ENCODE measurements at regions not wholly inside any gene's neighbourhood (a gene's known extent, or its start where the extent isn't known, plus 50 kb on each side); places are given as distances from the start of the nearest gene placed in this dataset.

DNA sequence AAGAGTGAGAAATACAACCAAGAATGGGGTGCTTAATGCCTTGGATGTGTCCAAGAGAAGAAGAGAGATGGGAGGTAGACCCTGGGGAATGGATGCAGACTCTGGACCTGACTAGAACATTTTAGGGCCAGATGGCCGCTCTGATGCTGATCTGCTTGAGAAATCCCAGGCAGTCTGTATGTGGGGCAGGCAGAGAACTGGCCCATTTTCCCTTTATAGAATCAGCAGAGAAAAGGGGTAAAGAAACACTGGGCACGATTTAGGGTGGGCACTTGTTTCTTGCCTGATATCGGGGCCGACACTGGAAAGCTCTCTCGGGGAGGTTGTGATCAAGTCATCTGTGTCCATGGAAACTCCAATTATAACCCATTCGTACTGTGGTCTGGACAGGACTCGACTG lies 118.5 kb upstream of the FSTL4 start:
- no peak overlapping the region for H2BK12ac ChIP-seq (ENCODE audit: low read length)
- no peak overlapping the region for H4K8ac ChIP-seq (ENCODE audit: low read depth, low read length)
- no peaks in the 10 kb centered on the region for H3K9me3 ChIP-seq (replicated peaks in 1 of 2; ENCODE audit: control insufficient read depth in 2 of 2, insufficient read depth in 1 of 2, low read depth in 1 of 2, low read length in 2 of 2)
- H2AFZ ChIP-seq (ENCODE audit: low read length) = no peak overlapping the region
- DNase-seq (ENCODE audit: low spot score) = no peak
- no peaks in the 10 kb centered on the region for H3K36me3 ChIP-seq (replicated peaks in 1 of 2; ENCODE audit: control insufficient read depth in 2 of 2, insufficient read depth in 2 of 2, low read length in 2 of 2)
- H2BK120ac ChIP-seq (ENCODE audit: low read depth, low read length) = no peak overlapping the region
- H3K4me1 ChIP-seq (ENCODE audit: control insufficient read depth in 2 of 2, insufficient read depth in 1 of 2, low read depth in 1 of 2, low read length in 2 of 2) = no peaks in the 10 kb centered on the region
- H3K23ac ChIP-seq (ENCODE audit: low read depth, low read length, poor library complexity) = no peak overlapping the region
- no peak overlapping the region for H3K14ac ChIP-seq (ENCODE audit: low read length)
- WGBS, 2 donors (ENCODE audit: extremely low coverage in 2 of 2, insufficient read length in 2 of 2, insufficient replicate concordance in 1 of 2) = no CpG with 5 or more reads among the region's 7 CpGs
- H3K4ac ChIP-seq (ENCODE audit: low read length) = no peak overlapping the region
- H2AK5ac ChIP-seq (ENCODE audit: low read depth, low read length) = no peak overlapping the region
- H3K27me3 ChIP-seq (ENCODE audit: control insufficient read depth in 3 of 3, insufficient read depth in 3 of 3, low read depth in 1 of 3, low read length in 3 of 3) = no peaks in the 10 kb centered on the region
- H3K27ac ChIP-seq (replicated peaks; ENCODE audit: low read length) = no peak overlapping the region
- H3K18ac ChIP-seq (ENCODE audit: low read length) = no peak overlapping the region
- no peak overlapping the region for H3K4me3 ChIP-seq (ENCODE audit: low read length in 2 of 2)
- H2BK5ac ChIP-seq (ENCODE audit: low read length) = no peak overlapping the region
- no peak overlapping the region for H3K9ac ChIP-seq (ENCODE audit: low read depth, low read length, poor library complexity)
- no peak overlapping the region for H2BK15ac ChIP-seq (ENCODE audit: low read length)
- H3K4me2 ChIP-seq (ENCODE audit: insufficient read depth, low read length, poor library complexity, severe bottlenecking) = no peak overlapping the region
- no peak overlapping the region for H4K91ac ChIP-seq (ENCODE audit: low read depth, low read length, poor library complexity)
- H3K79me1 ChIP-seq (ENCODE audit: low read depth, low read length) = no peaks in the 10 kb centered on the region

DNA sequence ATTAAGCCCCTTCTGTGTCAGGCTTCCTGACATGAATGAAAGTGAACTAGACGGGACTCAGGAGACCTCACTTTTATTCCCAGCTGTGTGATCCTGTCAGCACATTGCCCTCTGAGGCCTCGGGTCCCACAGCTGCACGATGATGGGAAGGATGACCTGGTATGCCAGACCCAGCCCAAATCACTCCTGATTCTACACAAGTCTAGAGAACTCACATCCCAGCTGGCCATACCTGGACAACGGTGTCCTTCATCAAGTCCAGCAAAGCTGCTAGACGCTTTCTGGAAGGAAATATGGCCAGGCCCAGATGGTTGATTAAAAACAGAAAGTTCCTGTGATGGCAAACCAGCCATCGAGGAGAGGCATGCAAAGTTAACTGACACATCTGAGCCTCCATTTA lies 118.0 kb upstream of the FSTL4 start:
- Histone ChIP-seq H3K4me1 (ENCODE audit: control insufficient read depth in 2 of 2, insufficient read depth in 1 of 2, low read depth in 1 of 2, low read length in 2 of 2) (no peaks in the 10 kb centered on the region), H3K4me3 (ENCODE audit: low read length in 2 of 2) (no peak overlapping the region), H3K4ac (ENCODE audit: low read length) (no peak overlapping the region), H3K27ac (replicated peaks; ENCODE audit: low read length) (no peak overlapping the region), H2BK15ac (ENCODE audit: low read length) (no peak overlapping the region), H3K18ac (ENCODE audit: low read length) (no peak overlapping the region), H3K14ac (ENCODE audit: low read length) (no peak overlapping the region), H3K79me1 (ENCODE audit: low read depth, low read length) (no peaks in the 10 kb centered on the region), H4K8ac (ENCODE audit: low read depth, low read length) (no peak overlapping the region), H2BK12ac (ENCODE audit: low read length) (no peak overlapping the region), H3K27me3 (ENCODE audit: control insufficient read depth in 3 of 3, insufficient read depth in 3 of 3, low read depth in 1 of 3, low read length in 3 of 3) (no peaks in the 10 kb centered on the region), H2BK120ac (ENCODE audit: low read depth, low read length) (no peak overlapping the region), H2AFZ (ENCODE audit: low read length) (no peak overlapping the region), H3K36me3 (replicated peaks in 1 of 2; ENCODE audit: control insufficient read depth in 2 of 2, insufficient read depth in 2 of 2, low read length in 2 of 2) (no peaks in the 10 kb centered on the region), H3K23ac (ENCODE audit: low read depth, low read length, poor library complexity) (no peak overlapping the region), H2BK5ac (ENCODE audit: low read length) (no peak overlapping the region), H3K4me2 (ENCODE audit: insufficient read depth, low read length, poor library complexity, severe bottlenecking) (no peak overlapping the region), H3K9ac (ENCODE audit: low read depth, low read length, poor library complexity) (no peak overlapping the region), H3K9me3 (replicated peaks in 1 of 2; ENCODE audit: control insufficient read depth in 2 of 2, insufficient read depth in 1 of 2, low read depth in 1 of 2, low read length in 2 of 2) (no peaks in the 10 kb centered on the region), H4K91ac (ENCODE audit: low read depth, low read length, poor library complexity) (no peak overlapping the region), H2AK5ac (ENCODE audit: low read depth, low read length) (no peak overlapping the region)
- DNase-seq (ENCODE audit: low spot score) = no peak
- WGBS, 2 donors (ENCODE audit: extremely low coverage in 2 of 2, insufficient read length in 2 of 2, insufficient replicate concordance in 1 of 2) = no CpG with 5 or more reads among the region's 6 CpGs

DNA sequence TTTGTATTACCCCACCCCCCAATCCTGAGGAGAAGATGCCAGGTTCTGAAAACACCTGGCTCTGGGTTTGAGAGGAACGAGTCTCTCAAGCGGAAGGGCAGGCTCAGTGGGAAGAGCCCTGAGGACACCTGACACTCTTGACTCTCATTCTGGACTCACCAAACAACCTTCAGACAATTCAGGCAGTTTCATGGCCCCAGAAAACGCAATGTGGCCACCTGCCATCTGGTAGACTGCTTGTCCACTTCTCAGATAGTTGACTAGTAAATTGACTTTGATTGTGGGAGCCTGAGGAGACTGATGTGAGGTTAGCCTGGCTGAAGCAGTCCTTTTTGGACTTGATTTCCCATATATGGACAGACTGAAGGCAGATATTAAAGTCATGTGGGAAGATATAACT lies 117.5 kb upstream of the FSTL4 start:
- Histone ChIP-seq H2BK12ac (ENCODE audit: low read length) (no peak overlapping the region), H4K91ac (ENCODE audit: low read depth, low read length, poor library complexity) (no peak overlapping the region), H2BK15ac (ENCODE audit: low read length) (no peak overlapping the region), H2BK5ac (ENCODE audit: low read length) (no peak overlapping the region), H4K8ac (ENCODE audit: low read depth, low read length) (no peak overlapping the region), H3K27ac (replicated peaks; ENCODE audit: low read length) (no peak overlapping the region), H2BK120ac (ENCODE audit: low read depth, low read length) (no peak overlapping the region), H3K27me3 (ENCODE audit: control insufficient read depth in 3 of 3, insufficient read depth in 3 of 3, low read depth in 1 of 3, low read length in 3 of 3) (no peaks in the 10 kb centered on the region), H3K4ac (ENCODE audit: low read length) (no peak overlapping the region), H3K14ac (ENCODE audit: low read length) (no peak overlapping the region), H3K4me1 (ENCODE audit: control insufficient read depth in 2 of 2, insufficient read depth in 1 of 2, low read depth in 1 of 2, low read length in 2 of 2) (no peaks in the 10 kb centered on the region), H3K4me2 (ENCODE audit: insufficient read depth, low read length, poor library complexity, severe bottlenecking) (no peak overlapping the region), H3K23ac (ENCODE audit: low read depth, low read length, poor library complexity) (no peak overlapping the region), H3K79me1 (ENCODE audit: low read depth, low read length) (no peaks in the 10 kb centered on the region), H3K9me3 (replicated peaks in 1 of 2; ENCODE audit: control insufficient read depth in 2 of 2, insufficient read depth in 1 of 2, low read depth in 1 of 2, low read length in 2 of 2) (no peaks in the 10 kb centered on the region), H2AK5ac (ENCODE audit: low read depth, low read length) (no peak overlapping the region), H3K9ac (ENCODE audit: low read depth, low read length, poor library complexity) (no peak overlapping the region), H2AFZ (ENCODE audit: low read length) (no peak overlapping the region), H3K4me3 (ENCODE audit: low read length in 2 of 2) (no peak overlapping the region), H3K36me3 (replicated peaks in 1 of 2; ENCODE audit: control insufficient read depth in 2 of 2, insufficient read depth in 2 of 2, low read length in 2 of 2) (no peaks in the 10 kb centered on the region), H3K18ac (ENCODE audit: low read length) (no peak overlapping the region)
- DNase-seq (ENCODE audit: low spot score) = no peak
- WGBS, 2 donors (ENCODE audit: extremely low coverage in 2 of 2, insufficient read length in 2 of 2, insufficient replicate concordance in 1 of 2) = no CpG with 5 or more reads among the region's 3 CpGs

DNA sequence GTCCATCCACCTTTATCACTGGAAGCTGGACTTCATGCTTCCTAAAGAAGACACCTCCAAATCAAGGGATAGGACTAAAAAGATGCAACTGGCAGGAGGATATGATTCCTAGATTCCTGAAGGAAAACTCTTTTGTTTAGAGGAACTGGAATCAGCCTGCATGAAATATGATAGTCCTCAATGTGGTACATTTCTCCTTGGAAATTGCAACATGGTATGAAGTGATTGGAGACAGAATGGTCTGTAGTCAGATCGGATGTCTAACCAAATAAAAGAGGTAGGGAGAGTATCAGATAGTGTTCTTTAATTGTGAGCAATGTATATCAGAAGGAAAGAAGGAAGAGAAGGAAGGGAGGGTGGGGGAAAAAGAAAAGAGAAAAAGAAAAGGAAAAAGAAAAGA lies 116.1 kb upstream of the FSTL4 start:
- Histone ChIP-seq H3K18ac (ENCODE audit: low read length) (no peak overlapping the region), H2BK5ac (ENCODE audit: low read length) (no peak overlapping the region), H3K4me3 (ENCODE audit: low read length in 2 of 2) (no peak overlapping the region), H4K91ac (ENCODE audit: low read depth, low read length, poor library complexity) (no peak overlapping the region), H3K4me1 (ENCODE audit: control insufficient read depth in 2 of 2, insufficient read depth in 1 of 2, low read depth in 1 of 2, low read length in 2 of 2) (no peaks in the 10 kb centered on the region), H3K9me3 (replicated peaks in 1 of 2; ENCODE audit: control insufficient read depth in 2 of 2, insufficient read depth in 1 of 2, low read depth in 1 of 2, low read length in 2 of 2) (no peaks in the 10 kb centered on the region), H3K14ac (ENCODE audit: low read length) (no peak overlapping the region), H2BK120ac (ENCODE audit: low read depth, low read length) (no peak overlapping the region), H2AK5ac (ENCODE audit: low read depth, low read length) (no peak overlapping the region), H3K9ac (ENCODE audit: low read depth, low read length, poor library complexity) (no peak overlapping the region), H3K36me3 (replicated peaks in 1 of 2; ENCODE audit: control insufficient read depth in 2 of 2, insufficient read depth in 2 of 2, low read length in 2 of 2) (no peaks in the 10 kb centered on the region), H4K8ac (ENCODE audit: low read depth, low read length) (no peak overlapping the region), H2BK15ac (ENCODE audit: low read length) (no peak overlapping the region), H3K79me1 (ENCODE audit: low read depth, low read length) (no peaks in the 10 kb centered on the region), H2AFZ (ENCODE audit: low read length) (no peak overlapping the region), H3K23ac (ENCODE audit: low read depth, low read length, poor library complexity) (no peak overlapping the region), H3K4me2 (ENCODE audit: insufficient read depth, low read length, poor library complexity, severe bottlenecking) (no peak overlapping the region), H2BK12ac (ENCODE audit: low read length) (no peak overlapping the region), H3K27me3 (ENCODE audit: control insufficient read depth in 3 of 3, insufficient read depth in 3 of 3, low read depth in 1 of 3, low read length in 3 of 3) (no peaks in the 10 kb centered on the region), H3K27ac (replicated peaks; ENCODE audit: low read length) (no peak overlapping the region), H3K4ac (ENCODE audit: low read length) (no peak overlapping the region)
- DNase-seq (ENCODE audit: low spot score) = no peak
- no CpG with 5 or more reads among the region's 1 CpG for WGBS, 2 donors (ENCODE audit: extremely low coverage in 2 of 2, insufficient read length in 2 of 2, insufficient replicate concordance in 1 of 2)
